ENCODE measurements at regions not wholly inside any gene's neighbourhood (a gene's known extent, or its start where the extent isn't known, plus 50 kb on each side); places are given as distances from the start of the nearest gene placed in this dataset.

DNA sequence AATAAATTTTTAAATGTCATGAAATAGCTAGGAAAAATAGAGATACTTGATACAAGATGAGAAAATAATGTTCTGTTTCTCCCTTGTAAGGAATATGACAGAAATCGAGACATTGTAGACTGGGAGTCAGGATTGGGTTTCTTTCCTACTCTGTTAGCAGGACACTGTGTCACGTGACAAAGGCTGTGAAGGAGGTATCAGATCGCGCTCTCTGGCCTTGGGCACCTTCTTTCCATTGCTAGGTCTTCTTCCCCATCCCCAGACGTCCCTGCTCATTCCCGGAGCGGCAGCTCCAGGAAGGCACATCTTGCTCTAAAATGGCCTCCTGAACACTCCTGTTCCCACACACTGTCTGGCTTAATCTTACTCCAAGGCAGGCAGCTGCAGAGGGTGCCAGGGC, 133.4 kb downstream of the TM9SF2 start:
- TF ChIP-seq, protein P1, sequence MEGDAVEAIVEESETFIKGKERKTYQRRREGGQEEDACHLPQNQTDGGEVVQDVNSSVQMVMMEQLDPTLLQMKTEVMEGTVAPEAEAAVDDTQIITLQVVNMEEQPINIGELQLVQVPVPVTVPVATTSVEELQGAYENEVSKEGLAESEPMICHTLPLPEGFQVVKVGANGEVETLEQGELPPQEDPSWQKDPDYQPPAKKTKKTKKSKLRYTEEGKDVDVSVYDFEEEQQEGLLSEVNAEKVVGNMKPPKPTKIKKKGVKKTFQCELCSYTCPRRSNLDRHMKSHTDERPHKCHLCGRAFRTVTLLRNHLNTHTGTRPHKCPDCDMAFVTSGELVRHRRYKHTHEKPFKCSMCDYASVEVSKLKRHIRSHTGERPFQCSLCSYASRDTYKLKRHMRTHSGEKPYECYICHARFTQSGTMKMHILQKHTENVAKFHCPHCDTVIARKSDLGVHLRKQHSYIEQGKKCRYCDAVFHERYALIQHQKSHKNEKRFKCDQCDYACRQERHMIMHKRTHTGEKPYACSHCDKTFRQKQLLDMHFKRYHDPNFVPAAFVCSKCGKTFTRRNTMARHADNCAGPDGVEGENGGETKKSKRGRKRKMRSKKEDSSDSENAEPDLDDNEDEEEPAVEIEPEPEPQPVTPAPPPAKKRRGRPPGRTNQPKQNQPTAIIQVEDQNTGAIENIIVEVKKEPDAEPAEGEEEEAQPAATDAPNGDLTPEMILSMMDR (IDR thresholded peaks at IDR 0.05; ENCODE audit: low read depth, low read length) = no peak
- no peak for TF ChIP-seq EZH2phosphoT487 (IDR thresholded peaks at IDR 0.05; ENCODE audit: low read depth)
